ENCODE measurements at regions not wholly inside any gene's neighbourhood (a gene's known extent, or its start where the extent isn't known, plus 50 kb on each side); places are given as distances from the start of the nearest gene placed in this dataset.

DNA sequence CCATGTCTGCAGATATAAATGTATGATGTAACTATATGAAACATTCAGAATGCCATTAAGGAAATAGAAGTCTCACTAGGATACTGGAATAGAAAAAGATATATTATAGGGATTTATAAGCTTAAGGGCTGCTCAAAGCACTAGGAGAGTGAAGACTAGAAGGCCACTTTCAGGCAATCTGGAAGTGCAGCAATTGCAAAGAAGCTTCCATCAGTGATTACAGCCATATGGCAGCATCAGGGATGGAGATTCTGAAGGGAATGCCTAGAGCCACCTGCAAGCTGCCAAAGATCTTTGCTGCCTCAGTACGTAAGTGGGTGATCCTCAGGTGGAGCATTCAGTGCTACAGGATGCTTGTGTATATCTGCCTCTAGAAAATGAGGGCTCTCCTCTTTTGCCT, 796.2 kb upstream of the EPHA7 start:
- H3K79me2 ChIP-seq = no peaks in the 10 kb centered on the region
- TF ChIP-seq EZH2phosphoT487 (IDR thresholded peaks at IDR 0.05; ENCODE audit: low read depth, severe bottlenecking, unreplicated experiment) = no peak
- TF ChIP-seq, protein P1, sequence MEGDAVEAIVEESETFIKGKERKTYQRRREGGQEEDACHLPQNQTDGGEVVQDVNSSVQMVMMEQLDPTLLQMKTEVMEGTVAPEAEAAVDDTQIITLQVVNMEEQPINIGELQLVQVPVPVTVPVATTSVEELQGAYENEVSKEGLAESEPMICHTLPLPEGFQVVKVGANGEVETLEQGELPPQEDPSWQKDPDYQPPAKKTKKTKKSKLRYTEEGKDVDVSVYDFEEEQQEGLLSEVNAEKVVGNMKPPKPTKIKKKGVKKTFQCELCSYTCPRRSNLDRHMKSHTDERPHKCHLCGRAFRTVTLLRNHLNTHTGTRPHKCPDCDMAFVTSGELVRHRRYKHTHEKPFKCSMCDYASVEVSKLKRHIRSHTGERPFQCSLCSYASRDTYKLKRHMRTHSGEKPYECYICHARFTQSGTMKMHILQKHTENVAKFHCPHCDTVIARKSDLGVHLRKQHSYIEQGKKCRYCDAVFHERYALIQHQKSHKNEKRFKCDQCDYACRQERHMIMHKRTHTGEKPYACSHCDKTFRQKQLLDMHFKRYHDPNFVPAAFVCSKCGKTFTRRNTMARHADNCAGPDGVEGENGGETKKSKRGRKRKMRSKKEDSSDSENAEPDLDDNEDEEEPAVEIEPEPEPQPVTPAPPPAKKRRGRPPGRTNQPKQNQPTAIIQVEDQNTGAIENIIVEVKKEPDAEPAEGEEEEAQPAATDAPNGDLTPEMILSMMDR (IDR thresholded peaks at IDR 0.05; ENCODE audit: poor library complexity) = no peak
- TF ChIP-seq EZH2 (IDR thresholded peaks at IDR 0.05; ENCODE audit: borderline replicate concordance) = no peak
- H3K4me3 ChIP-seq = no peak overlapping the region
- H3K9me3 ChIP-seq (ENCODE audit: low read depth) = no peaks in the 10 kb centered on the region
- no peak overlapping the region for H3K27ac ChIP-seq
- no peaks in the 10 kb centered on the region for H3K4me1 ChIP-seq (ENCODE audit: insufficient read depth)
- no peaks in the 10 kb centered on the region for H4K20me1 ChIP-seq (ENCODE audit: insufficient read depth, poor library complexity, severe bottlenecking)
- H3K4me2 ChIP-seq = no peak overlapping the region
- no peaks in the 10 kb centered on the region for H3K36me3 ChIP-seq (replicated peaks; ENCODE audit: insufficient read depth, low read depth)
- H3K9me2 ChIP-seq (replicated peaks; ENCODE audit: insufficient read depth) = no peaks in the 10 kb centered on the region
- no peak for DNase-seq (ENCODE audit: low spot score)
- H2AFZ ChIP-seq = no peak overlapping the region
- no peaks in the 10 kb centered on the region for H3K27me3 ChIP-seq
- 83% methylated on average over 1 of the region's 1 CpG for WGBS (ENCODE audit: low lambda C conversion rate, missing lambda C conversion rate)

DNA sequence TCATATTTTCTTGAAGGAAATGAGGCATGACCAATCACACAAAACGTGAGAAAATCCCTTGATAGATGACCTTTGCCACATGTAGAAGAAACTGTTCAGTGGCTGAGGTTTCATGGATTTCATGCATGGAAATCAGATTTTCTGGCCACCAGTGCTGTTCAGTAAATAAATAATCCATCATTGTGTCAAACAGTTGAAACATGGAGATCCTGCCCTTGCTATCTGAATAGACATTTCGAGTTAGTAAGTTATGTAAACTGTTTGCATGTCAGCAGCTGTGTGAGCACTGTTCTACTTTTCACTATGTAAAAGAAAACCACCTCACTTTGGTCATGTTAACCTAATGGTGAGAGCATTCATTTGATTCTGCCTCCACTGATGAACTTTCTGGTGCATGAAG, 793.9 kb upstream of the EPHA7 start:
- Histone ChIP-seq H3K79me2 (no peaks in the 10 kb centered on the region), H3K27me3 (no peaks in the 10 kb centered on the region), H3K4me1 (ENCODE audit: insufficient read depth) (no peaks in the 10 kb centered on the region), H4K20me1 (ENCODE audit: insufficient read depth, poor library complexity, severe bottlenecking) (no peaks in the 10 kb centered on the region), H3K4me3 (no peak overlapping the region), H3K36me3 (replicated peaks; ENCODE audit: insufficient read depth, low read depth) (no peaks in the 10 kb centered on the region), H2AFZ (no peak overlapping the region), H3K4me2 (no peak overlapping the region), H3K9me3 (ENCODE audit: low read depth) (no peaks in the 10 kb centered on the region), H3K9me2 (replicated peaks; ENCODE audit: insufficient read depth) (no peaks in the 10 kb centered on the region), H3K27ac (no peak overlapping the region)
- no peak for DNase-seq (ENCODE audit: low spot score)
- WGBS (ENCODE audit: low lambda C conversion rate, missing lambda C conversion rate) = 44% methylated on average over 2 of the region's 2 CpGs
- TF ChIP-seq EZH2 (IDR thresholded peaks at IDR 0.05; ENCODE audit: borderline replicate concordance) = no peak
- TF ChIP-seq, protein P1 (IDR thresholded peaks at IDR 0.05; ENCODE audit: poor library complexity) = no peak
- TF ChIP-seq EZH2phosphoT487 (IDR thresholded peaks at IDR 0.05; ENCODE audit: low read depth, severe bottlenecking, unreplicated experiment) = no peak

DNA sequence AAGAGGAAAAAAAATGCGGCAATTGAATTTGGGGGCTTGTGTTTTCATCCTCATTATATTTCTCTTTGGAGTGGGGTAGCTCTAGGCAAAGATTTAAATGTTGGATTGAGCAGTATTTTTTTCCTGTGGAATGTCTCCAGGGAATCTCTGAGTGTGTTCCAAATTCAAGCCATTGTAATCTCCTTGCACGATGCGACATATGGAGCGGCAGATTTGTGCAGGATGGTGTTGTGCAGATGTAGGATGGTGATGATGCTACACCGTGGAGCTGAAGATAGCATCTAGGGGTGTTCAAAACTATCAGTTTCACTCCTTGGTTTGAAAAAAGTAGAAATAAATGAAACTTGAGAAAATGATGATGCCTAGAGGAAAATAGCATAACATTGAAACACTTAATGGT, 777.5 kb upstream of the EPHA7 start:
- DNase-seq (ENCODE audit: low spot score) = no peak
- H3K36me3 ChIP-seq (replicated peaks; ENCODE audit: insufficient read depth, low read depth) = no peaks in the 10 kb centered on the region
- H3K27me3 ChIP-seq = no peaks in the 10 kb centered on the region
- H4K20me1 ChIP-seq (ENCODE audit: insufficient read depth, poor library complexity, severe bottlenecking) = no peaks in the 10 kb centered on the region
- H2AFZ ChIP-seq = no peak overlapping the region
- no peak overlapping the region for H3K4me2 ChIP-seq
- no peak for TF ChIP-seq EZH2phosphoT487 (IDR thresholded peaks at IDR 0.05; ENCODE audit: low read depth, severe bottlenecking, unreplicated experiment)
- TF ChIP-seq EZH2 (IDR thresholded peaks at IDR 0.05; ENCODE audit: borderline replicate concordance) = no peak
- TF ChIP-seq, protein P1 (IDR thresholded peaks at IDR 0.05; ENCODE audit: poor library complexity) = no peak
- no peak overlapping the region for H3K4me3 ChIP-seq
- H3K27ac ChIP-seq = no peak overlapping the region
- H3K79me2 ChIP-seq = no peaks in the 10 kb centered on the region
- no peaks in the 10 kb centered on the region for H3K9me3 ChIP-seq (ENCODE audit: low read depth)
- H3K4me1 ChIP-seq (ENCODE audit: insufficient read depth) = no peaks in the 10 kb centered on the region
- no peaks in the 10 kb centered on the region for H3K9me2 ChIP-seq (replicated peaks; ENCODE audit: insufficient read depth)
- WGBS (ENCODE audit: low lambda C conversion rate, missing lambda C conversion rate) = 92% methylated on average over 5 of the region's 5 CpGs

DNA sequence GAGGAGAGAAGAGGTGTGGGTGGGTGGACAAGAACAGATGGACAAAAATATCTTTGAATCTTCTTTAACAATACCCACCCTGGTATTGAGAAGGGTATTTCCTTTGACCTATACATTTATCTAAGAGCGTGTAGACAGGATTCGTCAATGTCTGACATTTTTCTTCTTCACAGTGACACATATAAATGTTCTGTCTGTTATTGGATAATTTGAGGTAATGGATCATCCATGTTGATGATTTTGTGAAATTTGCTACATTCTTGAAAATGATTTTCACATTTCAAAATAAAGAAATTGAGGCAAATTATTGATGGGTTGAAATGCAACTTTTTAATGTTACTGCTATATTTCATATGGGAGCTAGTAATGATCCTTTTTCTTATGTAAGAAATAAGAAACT, 770.7 kb upstream of the EPHA7 start:
- no peak for DNase-seq (ENCODE audit: low spot score)
- Histone ChIP-seq H3K9me2 (replicated peaks; ENCODE audit: insufficient read depth) (no peaks in the 10 kb centered on the region), H3K27ac (no peak overlapping the region), H3K36me3 (replicated peaks; ENCODE audit: insufficient read depth, low read depth) (no peaks in the 10 kb centered on the region), H3K4me1 (ENCODE audit: insufficient read depth) (no peaks in the 10 kb centered on the region), H3K4me2 (no peak overlapping the region), H3K9me3 (ENCODE audit: low read depth) (no peaks in the 10 kb centered on the region), H3K4me3 (no peak overlapping the region), H2AFZ (no peak overlapping the region), H3K79me2 (no peaks in the 10 kb centered on the region), H3K27me3 (no peaks in the 10 kb centered on the region), H4K20me1 (ENCODE audit: insufficient read depth, poor library complexity, severe bottlenecking) (no peaks in the 10 kb centered on the region)
- WGBS (ENCODE audit: low lambda C conversion rate, missing lambda C conversion rate) = 88% methylated on average over 2 of the region's 2 CpGs
- TF ChIP-seq EZH2phosphoT487 (IDR thresholded peaks at IDR 0.05; ENCODE audit: low read depth, severe bottlenecking, unreplicated experiment) = no peak
- TF ChIP-seq, protein P1 (IDR thresholded peaks at IDR 0.05; ENCODE audit: poor library complexity) = no peak
- TF ChIP-seq EZH2 (IDR thresholded peaks at IDR 0.05; ENCODE audit: borderline replicate concordance) = no peak
